ENCODE measurements at regions not wholly inside any gene's neighbourhood (a gene's known extent, or its start where the extent isn't known, plus 50 kb on each side); places are given as distances from the start of the nearest gene placed in this dataset.

DNA sequence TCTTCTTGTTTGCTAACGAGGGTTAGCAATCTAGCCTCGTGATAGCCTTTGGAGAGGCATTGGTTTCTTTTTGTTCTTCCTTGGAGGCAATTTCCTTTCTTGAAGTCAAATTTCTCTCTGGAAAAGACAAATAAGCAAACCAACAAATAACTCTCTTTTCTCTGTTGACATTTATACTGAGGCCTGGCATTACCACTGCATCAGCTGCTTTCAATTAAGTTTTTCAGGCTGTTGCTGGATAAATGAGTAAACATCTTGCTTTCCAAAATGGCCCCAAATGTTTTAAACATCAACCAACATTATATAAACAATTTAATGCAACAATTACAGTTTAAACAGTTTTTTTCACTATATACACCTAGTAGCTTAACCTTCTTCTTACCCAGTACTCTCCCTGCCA is 264.4 kb downstream of the HTR1A start:
- Histone ChIP-seq H3K27me3 (ENCODE audit: low read depth, low read length) (no peaks in the 10 kb centered on the region), H3K27ac (ENCODE audit: low read length) (no peak overlapping the region), H3K4me2 (ENCODE audit: low read length) (no peak overlapping the region), H2AFZ (ENCODE audit: low read depth, low read length) (no peak overlapping the region), H3K79me2 (ENCODE audit: low read length) (no peaks in the 10 kb centered on the region), H3K4me1 (ENCODE audit: low read length) (no peaks in the 10 kb centered on the region), H3K9ac (ENCODE audit: low read length) (no peak overlapping the region), H3K36me3 (replicated peaks; ENCODE audit: low read depth, low read length) (no peaks in the 10 kb centered on the region), H3K4me3 (ENCODE audit: low read length) (no peak overlapping the region), H4K20me1 (ENCODE audit: insufficient read depth, low read length) (no peaks in the 10 kb centered on the region), H3K9me3 (ENCODE audit: insufficient read depth, low read length) (no peaks in the 10 kb centered on the region)
- no peak for TF ChIP-seq EZH2phosphoT487 (IDR thresholded peaks at IDR 0.05; ENCODE audit: low read depth)

DNA sequence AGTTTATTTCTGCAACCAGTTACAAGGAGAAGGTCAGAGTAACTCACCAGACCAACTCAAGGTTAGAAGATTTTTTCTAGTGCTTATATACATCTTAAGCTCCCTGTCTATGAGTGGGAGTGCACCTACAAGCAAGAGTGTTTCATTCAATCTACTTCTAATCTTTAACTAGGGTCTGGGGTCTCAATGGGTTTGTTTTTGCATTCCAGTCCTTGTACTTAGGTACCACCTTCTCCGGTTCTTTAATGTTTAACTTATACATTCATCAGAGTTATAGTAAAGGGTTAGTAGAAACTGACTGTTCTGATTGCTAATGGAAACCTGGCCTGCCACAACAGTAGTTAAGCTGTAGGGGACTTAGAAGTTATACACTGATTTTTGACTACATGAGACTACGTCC is 271.7 kb downstream of the HTR1A start:
- Histone ChIP-seq H3K79me2 (ENCODE audit: low read length) (no peaks in the 10 kb centered on the region), H3K4me3 (ENCODE audit: low read length) (no peak overlapping the region), H4K20me1 (ENCODE audit: insufficient read depth, low read length) (no peaks in the 10 kb centered on the region), H3K4me2 (ENCODE audit: low read length) (no peak overlapping the region), H3K27ac (ENCODE audit: low read length) (no peak overlapping the region), H3K27me3 (ENCODE audit: low read depth, low read length) (no peaks in the 10 kb centered on the region), H3K4me1 (ENCODE audit: low read length) (no peaks in the 10 kb centered on the region), H2AFZ (ENCODE audit: low read depth, low read length) (no peak overlapping the region), H3K36me3 (replicated peaks; ENCODE audit: low read depth, low read length) (no peaks in the 10 kb centered on the region), H3K9ac (ENCODE audit: low read length) (no peak overlapping the region), H3K9me3 (ENCODE audit: insufficient read depth, low read length) (no peaks in the 10 kb centered on the region)
- no peak for TF ChIP-seq EZH2phosphoT487 (IDR thresholded peaks at IDR 0.05; ENCODE audit: low read depth)
- TF ChIP-seq, protein P1, sequence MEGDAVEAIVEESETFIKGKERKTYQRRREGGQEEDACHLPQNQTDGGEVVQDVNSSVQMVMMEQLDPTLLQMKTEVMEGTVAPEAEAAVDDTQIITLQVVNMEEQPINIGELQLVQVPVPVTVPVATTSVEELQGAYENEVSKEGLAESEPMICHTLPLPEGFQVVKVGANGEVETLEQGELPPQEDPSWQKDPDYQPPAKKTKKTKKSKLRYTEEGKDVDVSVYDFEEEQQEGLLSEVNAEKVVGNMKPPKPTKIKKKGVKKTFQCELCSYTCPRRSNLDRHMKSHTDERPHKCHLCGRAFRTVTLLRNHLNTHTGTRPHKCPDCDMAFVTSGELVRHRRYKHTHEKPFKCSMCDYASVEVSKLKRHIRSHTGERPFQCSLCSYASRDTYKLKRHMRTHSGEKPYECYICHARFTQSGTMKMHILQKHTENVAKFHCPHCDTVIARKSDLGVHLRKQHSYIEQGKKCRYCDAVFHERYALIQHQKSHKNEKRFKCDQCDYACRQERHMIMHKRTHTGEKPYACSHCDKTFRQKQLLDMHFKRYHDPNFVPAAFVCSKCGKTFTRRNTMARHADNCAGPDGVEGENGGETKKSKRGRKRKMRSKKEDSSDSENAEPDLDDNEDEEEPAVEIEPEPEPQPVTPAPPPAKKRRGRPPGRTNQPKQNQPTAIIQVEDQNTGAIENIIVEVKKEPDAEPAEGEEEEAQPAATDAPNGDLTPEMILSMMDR (IDR thresholded peaks at IDR 0.05; ENCODE audit: low read depth, low read length), result no peak

DNA sequence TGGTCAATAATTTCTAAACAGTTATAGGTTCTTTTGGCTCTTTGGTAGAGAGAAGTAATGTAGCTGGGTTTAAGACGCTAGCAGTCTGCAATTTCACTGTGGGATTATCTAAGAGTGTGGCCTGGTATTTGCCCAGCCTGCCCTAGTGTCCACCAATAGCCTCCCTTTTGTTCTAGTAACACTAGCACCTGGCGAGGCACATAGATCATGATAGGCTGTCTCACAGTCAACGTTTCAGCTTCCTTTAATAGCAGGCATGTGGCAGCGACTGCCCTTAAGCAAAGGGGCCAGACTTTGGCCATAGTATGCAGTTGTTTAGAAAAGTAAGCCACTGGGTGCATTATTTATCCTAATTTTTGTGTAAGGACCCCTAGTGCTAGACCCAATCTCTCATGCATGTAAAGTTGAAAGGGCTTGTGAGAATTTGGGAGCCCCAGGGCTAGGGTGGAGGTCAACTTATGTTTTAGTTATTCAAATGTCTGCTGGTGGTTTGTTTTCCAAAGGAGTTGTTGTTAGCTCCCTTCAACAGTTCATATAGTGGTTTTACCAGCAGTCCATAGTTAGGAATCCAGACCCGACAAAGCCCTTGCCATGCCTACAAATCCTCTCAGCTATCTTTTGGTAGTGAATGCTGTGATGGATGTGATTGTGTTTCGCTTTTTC is 274.3 kb downstream of the HTR1A start:
- H3K79me2 ChIP-seq (ENCODE audit: low read length), result no peaks in the 10 kb centered on the region
- H3K9me3 ChIP-seq (ENCODE audit: insufficient read depth, low read length), result no peaks in the 10 kb centered on the region
- H3K36me3 ChIP-seq (replicated peaks; ENCODE audit: low read depth, low read length), result no peaks in the 10 kb centered on the region
- no peak overlapping the region for H3K9ac ChIP-seq (ENCODE audit: low read length)
- no peaks in the 10 kb centered on the region for H3K27me3 ChIP-seq (ENCODE audit: low read depth, low read length)
- no peak overlapping the region for H3K4me2 ChIP-seq (ENCODE audit: low read length)
- no peaks in the 10 kb centered on the region for H4K20me1 ChIP-seq (ENCODE audit: insufficient read depth, low read length)
- TF ChIP-seq, protein P1 (IDR thresholded peaks at IDR 0.05; ENCODE audit: low read depth, low read length), result no peak
- TF ChIP-seq EZH2phosphoT487 (IDR thresholded peaks at IDR 0.05; ENCODE audit: low read depth), result no peak
- H3K4me1 ChIP-seq (ENCODE audit: low read length), result no peaks in the 10 kb centered on the region
- H3K4me3 ChIP-seq (ENCODE audit: low read length), result no peak overlapping the region
- no peak overlapping the region for H3K27ac ChIP-seq (ENCODE audit: low read length)
- no peak overlapping the region for H2AFZ ChIP-seq (ENCODE audit: low read depth, low read length)

DNA sequence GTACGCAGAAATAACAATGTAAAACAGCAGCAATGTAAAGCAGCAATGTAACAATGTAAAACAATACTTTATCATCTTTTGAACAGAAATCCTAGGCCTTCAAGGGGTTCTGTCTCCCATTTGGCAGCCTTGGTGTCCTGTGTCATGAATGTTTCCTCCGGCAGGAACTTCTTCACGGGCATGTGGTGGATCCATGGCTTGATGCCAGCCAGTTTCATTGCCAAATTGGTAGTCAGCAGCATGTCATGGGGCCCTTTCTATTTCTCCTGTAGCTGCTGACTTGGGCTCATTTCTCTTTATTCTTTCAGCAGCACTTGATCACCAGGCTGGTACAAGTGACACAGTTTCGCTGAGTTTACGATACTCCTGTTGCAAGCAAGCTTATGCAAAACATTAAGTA is 275.3 kb downstream of the HTR1A start:
- Histone ChIP-seq H3K4me3 (ENCODE audit: low read length) (no peak overlapping the region), H3K36me3 (replicated peaks; ENCODE audit: low read depth, low read length) (no peaks in the 10 kb centered on the region), H3K27me3 (ENCODE audit: low read depth, low read length) (no peaks in the 10 kb centered on the region), H3K9ac (ENCODE audit: low read length) (no peak overlapping the region), H3K4me1 (ENCODE audit: low read length) (no peaks in the 10 kb centered on the region), H2AFZ (ENCODE audit: low read depth, low read length) (no peak overlapping the region), H3K27ac (ENCODE audit: low read length) (no peak overlapping the region), H3K9me3 (ENCODE audit: insufficient read depth, low read length) (no peaks in the 10 kb centered on the region), H4K20me1 (ENCODE audit: insufficient read depth, low read length) (no peaks in the 10 kb centered on the region), H3K4me2 (ENCODE audit: low read length) (no peak overlapping the region), H3K79me2 (ENCODE audit: low read length) (no peaks in the 10 kb centered on the region)
- TF ChIP-seq, protein P1 (IDR thresholded peaks at IDR 0.05; ENCODE audit: low read depth, low read length), result no peak
